Breast epithelium (tissue), 3 donors: ENCODE measurements at regions not wholly inside any gene's neighbourhood (a gene's known extent, or its start where the extent isn't known, plus 50 kb on each side); places are given as distances from the start of the nearest gene placed in this dataset.

ENCODE experiments used
- CTCF ChIP-seq, 3 donors: fragments of 450-650 bp; IDR thresholded peaks; one replicate each; pipeline ENCODE4 v1.5.1; 2016 to 2017; ENCODE audit warnings: antibody characterized with exemption in 3 of 3, mild to moderate bottlenecking in 3 of 3, moderate library complexity in 3 of 3
- POLR2AphosphoS5 ChIP-seq, 3 donors: sonication (generic); formaldehyde crosslinking; IDR thresholded peaks; one replicate each; pipeline ENCODE4 v1.6.1; 2017; ENCODE audit warnings: antibody characterized with exemption in 3 of 3

- TF ChIP-seq CTCF (IDR thresholded peaks at IDR 0.05) (no peak), POLR2AphosphoS5 (IDR thresholded peaks at IDR 0.05) (no peak)
Measured at GRCh38 chr12:72219937-72220336, 52.2 kb upstream of the TRHDE start.
